ENCODE measurements at regions not wholly inside any gene's neighbourhood (a gene's known extent, or its start where the extent isn't known, plus 50 kb on each side); places are given as distances from the start of the nearest gene placed in this dataset.

DNA sequence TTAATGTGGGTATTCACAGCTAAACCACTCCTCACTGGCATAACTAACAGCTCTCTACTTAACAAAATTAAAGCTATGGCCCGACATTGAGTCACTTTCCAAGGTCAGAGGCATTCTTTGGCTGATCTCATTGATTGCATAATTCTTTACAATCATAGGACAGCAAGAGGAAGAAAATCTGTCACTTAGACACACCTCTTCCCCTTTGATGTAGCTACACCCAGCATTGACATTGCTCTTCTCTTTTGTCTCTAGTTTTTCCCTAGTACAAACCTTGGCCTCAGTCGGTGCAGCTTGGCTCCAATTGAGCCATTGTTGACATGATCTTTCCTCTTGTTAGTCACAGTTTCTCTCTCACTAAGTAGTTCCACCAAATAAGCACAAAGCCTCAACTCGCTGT lies 313.3 kb upstream of the ACTRT1 start:
- no peak for DNase-seq
- Histone ChIP-seq H3K4me1 (no peaks in the 10 kb centered on the region), H3K9me3 (no peaks in the 10 kb centered on the region), H3K4me3 (no peak overlapping the region), H3K27me3 (no peaks in the 10 kb centered on the region), H3K27ac (no peak overlapping the region), H3K36me3 (no peaks in the 10 kb centered on the region)
- TF ChIP-seq, protein P1, sequence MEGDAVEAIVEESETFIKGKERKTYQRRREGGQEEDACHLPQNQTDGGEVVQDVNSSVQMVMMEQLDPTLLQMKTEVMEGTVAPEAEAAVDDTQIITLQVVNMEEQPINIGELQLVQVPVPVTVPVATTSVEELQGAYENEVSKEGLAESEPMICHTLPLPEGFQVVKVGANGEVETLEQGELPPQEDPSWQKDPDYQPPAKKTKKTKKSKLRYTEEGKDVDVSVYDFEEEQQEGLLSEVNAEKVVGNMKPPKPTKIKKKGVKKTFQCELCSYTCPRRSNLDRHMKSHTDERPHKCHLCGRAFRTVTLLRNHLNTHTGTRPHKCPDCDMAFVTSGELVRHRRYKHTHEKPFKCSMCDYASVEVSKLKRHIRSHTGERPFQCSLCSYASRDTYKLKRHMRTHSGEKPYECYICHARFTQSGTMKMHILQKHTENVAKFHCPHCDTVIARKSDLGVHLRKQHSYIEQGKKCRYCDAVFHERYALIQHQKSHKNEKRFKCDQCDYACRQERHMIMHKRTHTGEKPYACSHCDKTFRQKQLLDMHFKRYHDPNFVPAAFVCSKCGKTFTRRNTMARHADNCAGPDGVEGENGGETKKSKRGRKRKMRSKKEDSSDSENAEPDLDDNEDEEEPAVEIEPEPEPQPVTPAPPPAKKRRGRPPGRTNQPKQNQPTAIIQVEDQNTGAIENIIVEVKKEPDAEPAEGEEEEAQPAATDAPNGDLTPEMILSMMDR (IDR thresholded peaks at IDR 0.05) = no peak
- intact Hi-C loops (cut with DNase I; ENCODE audit: low total_unique reads) = no loop called here

DNA sequence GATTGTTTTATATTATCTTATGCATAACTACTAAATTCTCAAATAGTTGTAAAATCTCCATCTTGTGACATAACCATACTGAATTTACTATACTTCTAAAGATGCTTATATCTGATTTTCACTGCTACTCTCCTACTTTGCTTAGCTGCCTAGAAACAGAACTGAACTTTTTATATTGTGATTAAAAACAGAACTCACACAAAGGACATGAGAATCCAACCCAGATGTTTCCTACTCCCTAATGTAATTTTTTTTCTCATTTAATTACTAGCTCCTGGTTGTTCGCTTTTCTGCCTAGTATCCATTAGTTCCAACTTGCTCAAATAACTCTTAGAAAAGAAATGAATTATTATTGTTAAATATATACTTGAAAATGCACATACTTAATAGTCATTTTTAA lies 283.5 kb upstream of the ACTRT1 start:
- intact Hi-C loops (cut with DNase I; ENCODE audit: low total_unique reads) = no loop called here
- TF ChIP-seq, protein P1 (IDR thresholded peaks at IDR 0.05) = no peak

DNA sequence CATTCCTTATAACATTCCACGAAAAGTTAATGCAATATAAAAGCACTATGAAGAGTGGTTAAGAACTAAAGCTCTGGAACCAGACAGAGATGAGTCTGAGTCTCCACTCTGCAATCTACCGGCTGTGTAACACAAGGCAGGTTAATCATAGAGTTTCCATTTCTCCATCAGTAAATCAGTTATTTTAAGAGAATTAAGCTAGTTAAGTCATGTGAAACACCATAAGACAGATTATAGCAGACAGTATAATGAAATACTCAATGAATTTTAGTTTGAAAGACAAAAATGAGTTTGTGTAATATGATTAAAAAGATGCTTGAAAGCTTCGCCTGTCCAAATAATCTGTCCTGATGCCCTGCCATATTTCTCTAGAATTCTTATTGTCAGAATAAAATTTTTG lies 282.6 kb upstream of the ACTRT1 start:
- Histone ChIP-seq H3K27ac (no peak overlapping the region), H3K27me3 (no peaks in the 10 kb centered on the region), H3K4me1 (no peaks in the 10 kb centered on the region), H3K36me3 (no peaks in the 10 kb centered on the region), H3K9me3 (peaks cover 0 to 4% (median 0%) of the 10 kb centered on the region in 3 donors), H3K4me3 (no peak overlapping the region)
- DNase-seq = no peak
- TF ChIP-seq, protein P1 (IDR thresholded peaks at IDR 0.05) = no peak
- intact Hi-C loops (cut with DNase I; ENCODE audit: low total_unique reads) = no loop called here

More for the DNA sequence above, 283.5 kb upstream of the ACTRT1 start:
- Histone ChIP-seq H3K27me3 (no peaks in the 10 kb centered on the region), H3K36me3 (no peaks in the 10 kb centered on the region), H3K4me1 (no peaks in the 10 kb centered on the region), H3K27ac (no peak overlapping the region), H3K9me3 (peaks cover 0 to 4% (median 0%) of the 10 kb centered on the region in 3 donors), H3K4me3 (no peak overlapping the region)
- DNase-seq = no peak

DNA sequence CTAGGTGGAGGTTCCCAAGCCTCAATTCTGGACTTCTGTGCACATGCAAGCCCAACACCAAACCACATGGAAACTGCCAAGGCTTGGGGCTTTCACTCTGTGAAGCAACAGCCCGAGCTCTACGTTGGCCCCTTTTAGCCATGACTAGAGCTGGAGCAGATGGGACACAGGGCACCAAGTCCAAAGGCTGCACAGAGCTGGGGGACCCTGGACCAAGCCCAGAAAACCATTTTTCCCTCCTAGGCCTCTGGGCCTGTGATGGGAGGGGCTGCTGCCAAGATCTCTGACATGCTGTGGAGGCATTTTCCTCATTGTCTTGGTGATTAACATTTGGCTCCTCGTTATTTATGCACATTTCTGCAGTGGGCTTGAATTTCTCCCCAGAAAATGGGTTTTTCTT lies 258.7 kb upstream of the ACTRT1 start:
- peaks cover 0 to 6% (median 0%) of the 10 kb centered on the region in 3 donors for H3K9me3 ChIP-seq
- no peak for DNase-seq
- H3K4me3 ChIP-seq = no peak overlapping the region
- no peaks in the 10 kb centered on the region for H3K4me1 ChIP-seq
- H3K27me3 ChIP-seq = no peaks in the 10 kb centered on the region
- H3K27ac ChIP-seq = no peak overlapping the region
- H3K36me3 ChIP-seq = no peaks in the 10 kb centered on the region
- intact Hi-C loops (cut with DNase I; ENCODE audit: low total_unique reads) = no loop called here
- TF ChIP-seq, protein P1 (IDR thresholded peaks at IDR 0.05) = no peak

DNA sequence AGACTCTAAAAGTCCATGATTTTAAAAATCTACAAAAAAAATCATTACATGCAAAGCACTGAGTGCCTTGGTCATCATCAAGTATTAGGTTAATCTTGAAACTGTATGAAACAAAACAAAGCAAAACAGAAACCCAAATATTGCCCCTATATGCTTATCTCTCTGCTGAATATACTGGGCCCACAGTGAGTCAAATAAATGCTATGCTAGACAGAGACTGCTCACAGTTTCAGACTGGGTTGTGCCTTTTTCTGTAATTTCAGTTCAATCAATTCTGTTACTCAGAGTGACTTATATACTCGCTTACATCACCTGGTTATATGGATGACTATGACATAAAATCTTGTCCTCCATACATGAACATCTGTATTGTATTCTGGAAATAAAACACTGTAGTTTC lies 257.1 kb upstream of the ACTRT1 start:
- Histone ChIP-seq H3K36me3 (no peaks in the 10 kb centered on the region), H3K9me3 (peaks cover 0 to 6% (median 0%) of the 10 kb centered on the region in 3 donors), H3K27ac (no peak overlapping the region), H3K4me3 (no peak overlapping the region), H3K4me1 (no peaks in the 10 kb centered on the region), H3K27me3 (no peaks in the 10 kb centered on the region)
- no peak for DNase-seq
- TF ChIP-seq, protein P1 (IDR thresholded peaks at IDR 0.05) = no peak
- intact Hi-C loops (cut with DNase I; ENCODE audit: low total_unique reads) = no loop called here

DNA sequence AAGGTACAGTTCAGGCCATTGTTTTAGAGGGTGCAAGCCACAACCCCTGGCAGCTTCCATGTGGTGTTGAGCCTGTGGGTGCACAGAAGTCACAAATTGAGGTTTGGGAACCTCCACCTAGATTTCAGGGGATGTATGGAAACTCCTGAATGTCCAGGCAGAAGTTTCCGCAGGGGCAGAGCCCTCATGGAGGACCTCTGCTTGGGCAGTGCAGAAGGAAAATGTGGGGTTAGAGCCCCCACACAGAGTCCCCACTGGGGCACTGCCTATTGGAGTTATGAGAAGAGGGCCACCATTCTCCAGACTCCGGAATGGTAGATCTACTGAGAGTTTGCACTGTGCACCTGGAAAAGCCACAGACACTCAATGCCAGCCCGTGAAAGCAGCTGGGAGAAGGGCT lies 242.0 kb upstream of the ACTRT1 start:
- TF ChIP-seq, protein P1 (IDR thresholded peaks at IDR 0.05) = no peak
- Histone ChIP-seq H3K27ac (no peak overlapping the region), H3K27me3 (no peaks in the 10 kb centered on the region), H3K4me3 (no peak overlapping the region), H3K36me3 (no peaks in the 10 kb centered on the region), H3K9me3 (no peaks in the 10 kb centered on the region), H3K4me1 (no peaks in the 10 kb centered on the region)
- intact Hi-C loops (cut with DNase I; ENCODE audit: low total_unique reads) = no loop called here
- no peak for DNase-seq

Measured in tibial artery (tissue), 4 donors.